Ureter (tissue), 1 donor: ENCODE measurements at regions not wholly inside any gene's neighbourhood (a gene's known extent, or its start where the extent isn't known, plus 50 kb on each side); places are given as distances from the start of the nearest gene placed in this dataset.

Experiments used
- DNase-seq: peaks from one replicate; pipeline ENCODE4 v3.0.0-alpha.2; 2020; ENCODE audit warnings: low spot score
- donor health status: DM: yes; HTN: yes; CAD: no.

DNA sequence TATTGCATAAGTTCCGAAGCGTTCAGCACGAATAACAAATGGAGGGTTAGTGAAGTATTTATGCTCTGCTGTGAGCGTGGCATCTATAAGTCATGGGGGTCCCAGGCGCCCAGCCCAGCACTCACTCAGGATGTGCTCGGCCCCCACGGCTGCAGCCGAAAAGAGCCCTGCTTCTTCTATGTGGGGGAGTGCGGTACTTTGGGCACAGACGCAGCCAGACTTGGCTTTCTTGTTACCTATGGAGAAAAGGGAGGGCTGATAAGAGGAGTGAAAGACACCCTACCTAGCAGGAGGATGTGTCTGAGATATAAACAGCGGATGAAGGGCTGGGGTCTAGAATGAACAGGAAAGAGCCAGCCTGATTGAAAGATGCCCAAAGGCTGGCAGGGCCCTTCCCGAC is 51.4 kb downstream of the MRPL36 start:
- DNase-seq: no peak

DNA sequence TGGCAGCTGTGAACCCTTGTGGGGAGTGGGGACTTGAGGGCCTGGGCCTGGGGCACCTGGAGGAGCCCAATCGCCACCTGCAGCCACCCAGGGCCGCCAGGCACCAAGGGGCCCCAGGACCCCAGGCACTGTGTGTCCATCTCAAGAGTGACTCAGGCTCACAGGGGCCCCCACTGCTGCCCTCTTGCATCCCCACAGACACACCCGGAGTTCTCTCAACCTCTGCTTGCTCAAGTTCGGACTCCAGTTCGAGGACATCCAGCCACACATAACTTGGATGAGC is 51.9 kb downstream of the MRPL36 start:
- no peak for DNase-seq

DNA sequence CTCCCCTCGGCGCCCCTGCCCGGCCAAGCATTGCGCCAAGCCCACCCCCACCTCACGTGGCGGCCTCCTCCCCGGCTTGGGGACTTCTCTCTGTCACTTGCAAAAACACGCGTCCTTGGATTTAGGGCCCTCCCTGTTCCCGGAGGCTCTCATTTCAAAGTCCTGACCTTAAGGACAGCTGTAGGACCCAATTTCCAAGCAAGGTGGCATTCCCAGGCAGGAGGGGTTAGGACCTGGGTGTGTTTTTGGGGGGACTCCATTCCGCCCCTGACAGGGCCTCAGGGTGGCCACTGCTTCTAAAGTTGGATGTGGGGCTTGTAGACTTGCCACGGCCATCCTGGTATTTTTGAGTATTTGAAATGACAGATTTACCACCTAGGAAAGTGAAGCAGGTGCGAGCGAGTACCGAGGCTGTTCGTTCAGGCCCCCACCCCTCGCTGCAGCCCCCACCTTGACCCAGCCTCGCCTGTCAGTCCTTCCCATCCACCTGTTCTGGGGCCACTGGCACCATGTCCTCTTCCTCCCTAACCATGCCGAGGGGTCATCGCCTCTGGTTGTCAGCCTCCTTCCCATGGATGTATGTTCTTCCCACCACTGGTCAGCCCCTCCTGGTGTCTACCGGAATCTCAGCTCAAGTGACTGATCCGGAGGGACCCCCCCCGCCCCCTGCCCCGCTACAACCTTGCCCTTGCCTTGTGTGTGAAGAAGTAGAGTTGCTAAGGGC is 52.4 kb downstream of the MRPL36 start:
- no peak for DNase-seq

DNA sequence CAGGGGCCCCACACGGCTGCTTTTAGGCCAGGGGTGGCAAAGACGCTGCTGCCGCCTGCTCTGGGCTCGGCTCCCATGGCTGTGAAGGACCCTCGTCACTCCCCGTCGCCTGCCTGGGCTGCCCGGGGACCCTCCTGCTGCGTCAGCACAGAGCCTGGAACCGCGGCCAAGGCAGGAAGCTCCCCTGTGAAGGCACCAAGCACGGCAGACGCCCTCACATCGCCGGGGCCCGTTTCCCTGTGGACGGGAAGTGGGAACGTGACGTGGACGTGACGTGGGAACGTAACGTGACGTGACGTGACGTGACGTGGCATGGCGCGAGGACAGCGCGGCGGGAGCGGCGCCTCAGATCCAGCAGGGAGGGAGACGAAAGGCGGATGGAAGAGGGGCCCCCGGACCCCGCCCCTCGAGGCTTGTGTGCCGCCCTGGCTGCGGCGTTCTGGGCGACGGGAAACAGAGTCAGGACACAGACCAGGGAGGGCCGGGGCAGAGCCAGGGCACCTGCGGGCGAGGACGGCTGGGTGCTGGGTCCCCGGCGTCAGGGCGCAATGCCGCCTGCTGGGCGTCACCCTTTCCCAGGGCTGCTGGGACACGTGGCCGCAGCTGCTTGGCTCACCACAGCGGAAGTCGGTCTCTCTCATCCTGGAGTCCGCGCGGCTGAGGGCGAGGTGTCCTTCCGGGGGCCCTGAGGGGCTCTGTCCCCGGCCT is 53.1 kb downstream of the MRPL36 start:
- no peak for DNase-seq

DNA sequence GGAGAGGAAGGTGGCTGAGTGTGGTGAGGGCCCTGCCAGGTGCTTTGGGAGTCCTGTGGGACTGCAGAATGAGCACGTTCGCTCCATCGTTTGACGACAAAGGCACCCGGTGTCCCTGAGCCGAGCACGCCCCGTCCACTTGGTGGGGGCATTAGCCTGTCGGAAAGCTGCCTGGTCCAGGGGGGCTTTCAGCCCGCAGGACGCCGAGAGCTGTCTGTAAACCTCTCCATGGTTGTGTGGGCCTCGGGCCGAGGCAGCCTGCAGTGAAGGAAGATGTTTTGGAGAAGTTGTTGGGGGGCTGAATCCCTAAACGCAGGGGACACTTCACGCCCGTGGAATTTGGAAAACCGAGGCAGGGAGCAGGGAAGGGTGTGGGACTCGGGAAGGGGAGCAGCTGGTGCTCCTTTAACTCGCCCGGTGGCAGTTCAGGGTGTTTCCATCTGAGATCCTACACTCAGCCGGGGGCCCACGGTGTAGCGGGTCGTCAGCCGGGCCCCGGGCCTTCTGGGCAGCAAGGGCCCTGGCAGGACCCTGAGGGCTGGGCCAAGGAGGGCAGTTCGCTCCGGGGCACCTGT is 53.8 kb downstream of the MRPL36 start:
- peak; percentile 34 for DNase-seq

- no peak for DNase-seq
Observed at GRCh38 chr5:1745123-1745795, 54.4 kb downstream of the MRPL36 start.

DNA sequence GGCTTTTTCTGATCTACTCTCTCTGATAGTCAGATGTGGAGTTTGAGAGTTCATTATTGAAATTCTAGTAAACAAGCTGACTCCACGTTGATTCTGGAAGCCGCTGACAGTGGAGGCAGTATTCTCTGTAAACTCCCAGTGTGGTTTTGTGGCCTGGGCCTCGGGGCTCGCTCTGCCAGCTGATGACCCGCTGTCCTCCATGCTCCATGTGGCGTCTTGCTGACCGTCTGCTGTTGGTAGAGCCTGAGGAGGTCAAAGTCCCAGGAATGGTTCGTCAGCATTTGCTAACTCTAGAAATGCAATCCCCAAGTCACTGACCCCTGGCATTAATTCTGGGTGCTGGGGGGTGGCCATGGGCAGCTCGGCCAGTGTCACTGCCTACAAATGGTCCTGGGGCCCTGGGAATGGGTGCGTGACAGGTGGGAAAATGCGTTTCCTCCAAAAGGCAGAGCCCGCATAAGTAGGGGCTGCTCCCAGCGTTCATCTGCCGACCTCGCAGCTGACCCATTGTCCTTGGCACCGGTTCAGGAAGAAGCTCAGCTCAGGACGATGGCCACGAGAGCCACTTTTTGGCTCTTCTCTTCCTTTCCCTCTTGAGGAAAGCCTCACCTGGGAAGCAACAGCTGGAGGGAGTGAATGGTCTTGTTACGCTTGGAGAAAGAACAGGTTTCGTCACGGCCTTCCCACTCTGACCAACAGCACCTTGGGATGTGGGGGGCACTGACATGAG is 55.1 kb downstream of the MRPL36 start:
- peak; percentile 29 for DNase-seq

- no peak for DNase-seq
Observed at GRCh38 chr5:1743769-1744085, 55.9 kb downstream of the MRPL36 start.

DNA sequence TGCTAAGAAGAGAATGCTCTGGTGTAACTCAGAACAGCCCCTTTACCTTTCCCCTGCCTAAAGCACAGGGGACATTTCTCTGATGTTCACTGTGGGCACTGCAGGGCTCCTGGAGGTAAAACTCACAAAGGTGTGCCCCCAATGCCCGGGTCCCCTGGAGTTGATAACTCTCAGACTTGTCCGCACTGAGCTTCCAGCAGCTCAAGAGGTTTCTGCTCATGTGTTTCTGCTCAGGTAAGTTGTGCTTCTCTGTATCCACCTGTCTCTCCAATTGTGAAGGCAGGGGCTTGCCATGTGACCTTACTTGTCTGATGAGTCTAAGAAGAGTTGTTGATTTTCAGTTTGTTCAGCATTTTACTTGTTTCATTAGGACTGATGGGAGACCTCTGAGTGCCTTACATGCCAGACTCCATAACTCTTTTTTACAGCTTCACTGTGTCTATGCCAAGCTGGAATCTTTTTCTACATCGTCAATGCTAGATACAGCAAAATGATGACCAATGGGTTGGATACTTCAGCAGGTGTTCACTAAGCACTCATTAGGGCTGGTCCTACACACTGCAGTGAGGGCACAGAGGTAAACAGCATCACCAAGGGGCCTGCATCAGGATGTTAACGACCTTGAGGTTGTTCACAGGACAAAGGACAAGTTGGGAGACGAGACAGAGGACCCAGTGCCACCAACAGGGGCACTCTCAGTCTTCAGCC is 56.4 kb downstream of the MRPL36 start:
- DNase-seq: peak; percentile 26

DNA sequence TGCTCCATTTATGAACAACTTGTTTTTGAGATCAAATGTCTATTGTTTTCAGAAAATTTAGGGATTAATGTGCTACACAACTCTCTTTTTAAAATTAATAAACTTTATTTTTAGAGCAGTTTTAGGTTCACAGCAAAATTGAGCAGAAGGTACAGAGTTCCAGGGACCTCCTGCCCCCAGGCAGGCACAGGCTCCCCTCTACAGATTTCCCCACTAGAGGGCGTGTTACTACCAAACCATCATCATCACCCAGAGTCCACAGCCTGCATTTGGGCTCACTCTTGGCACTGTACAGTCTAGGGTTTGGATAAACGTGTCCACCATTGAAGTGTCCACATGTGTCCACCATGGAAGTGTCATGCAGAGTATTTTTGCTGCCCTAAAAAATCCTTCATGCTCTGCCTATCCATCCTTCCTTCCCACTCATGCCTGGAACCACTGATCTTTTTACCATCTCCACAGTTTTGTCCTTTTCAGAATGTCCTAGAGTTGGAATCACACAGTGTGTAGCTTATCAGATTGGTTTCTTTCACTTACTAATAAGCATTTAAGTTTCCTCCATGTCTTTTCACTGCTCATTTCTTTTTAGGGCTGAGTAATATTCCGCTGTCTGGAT is 61.7 kb downstream of the MRPL36 start:
- peak; percentile 28 for DNase-seq

DNA sequence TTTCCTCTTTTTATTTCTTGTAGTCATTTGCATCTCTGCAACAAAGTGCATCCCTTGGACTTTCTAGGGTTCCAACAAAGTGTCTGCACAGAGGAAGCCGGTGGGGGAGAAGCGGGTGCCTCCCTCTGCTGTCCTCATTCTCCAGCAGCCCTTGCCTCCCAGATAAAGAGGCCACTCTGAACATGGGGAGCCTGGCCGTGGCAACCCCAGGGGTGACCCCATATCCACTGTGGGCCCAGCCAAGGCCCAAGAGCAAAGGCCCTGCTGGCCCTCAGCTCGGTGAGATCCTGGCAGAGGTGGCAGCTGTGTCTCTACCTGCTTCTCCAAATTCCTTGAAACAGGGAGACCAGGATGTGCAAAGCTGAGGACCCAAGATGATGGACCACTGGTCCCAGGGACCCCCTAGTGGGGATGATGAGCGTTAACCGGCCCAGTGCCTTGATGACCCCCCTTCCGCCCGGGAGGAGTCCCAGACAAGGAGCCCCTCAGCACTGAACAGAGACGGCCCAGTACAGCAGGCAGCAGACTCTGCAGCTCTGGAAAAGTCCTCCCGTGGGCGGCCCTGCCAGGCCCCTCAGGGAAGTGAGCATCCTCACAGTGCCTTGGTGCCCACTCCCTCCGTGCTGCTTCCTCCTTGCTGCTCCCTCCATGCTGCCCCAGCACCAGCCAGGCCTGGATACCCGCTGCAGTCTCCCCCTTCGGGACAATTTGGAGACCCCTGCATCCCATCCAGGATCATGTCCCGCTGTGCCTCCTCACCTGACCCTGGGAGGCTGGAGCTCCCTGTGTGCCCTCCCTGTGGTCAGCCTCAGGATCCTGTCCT is 62.5 kb downstream of the MRPL36 start:
- DNase-seq: peak; percentile 34

DNA sequence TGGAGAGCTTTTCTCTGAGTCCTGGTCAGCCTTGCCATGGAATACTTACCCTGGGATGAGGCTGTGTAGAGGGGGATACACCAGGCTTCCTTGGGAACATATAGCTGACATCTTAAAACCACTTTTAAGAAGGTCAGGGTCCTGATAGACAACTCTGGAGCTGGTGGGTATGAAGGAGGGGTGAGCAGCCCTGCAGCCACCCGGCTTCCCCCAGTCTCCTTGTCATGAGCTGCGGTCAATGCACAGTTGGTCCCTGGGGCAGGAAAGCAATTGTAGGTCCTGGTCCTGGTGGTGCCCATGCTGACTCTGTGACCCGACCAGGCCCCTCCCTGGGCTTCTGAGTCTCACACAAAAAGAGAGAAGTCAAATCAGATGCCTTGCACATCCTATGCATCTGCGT is 63.6 kb downstream of the MRPL36 start:
- DNase-seq: peak; percentile 26

DNA sequence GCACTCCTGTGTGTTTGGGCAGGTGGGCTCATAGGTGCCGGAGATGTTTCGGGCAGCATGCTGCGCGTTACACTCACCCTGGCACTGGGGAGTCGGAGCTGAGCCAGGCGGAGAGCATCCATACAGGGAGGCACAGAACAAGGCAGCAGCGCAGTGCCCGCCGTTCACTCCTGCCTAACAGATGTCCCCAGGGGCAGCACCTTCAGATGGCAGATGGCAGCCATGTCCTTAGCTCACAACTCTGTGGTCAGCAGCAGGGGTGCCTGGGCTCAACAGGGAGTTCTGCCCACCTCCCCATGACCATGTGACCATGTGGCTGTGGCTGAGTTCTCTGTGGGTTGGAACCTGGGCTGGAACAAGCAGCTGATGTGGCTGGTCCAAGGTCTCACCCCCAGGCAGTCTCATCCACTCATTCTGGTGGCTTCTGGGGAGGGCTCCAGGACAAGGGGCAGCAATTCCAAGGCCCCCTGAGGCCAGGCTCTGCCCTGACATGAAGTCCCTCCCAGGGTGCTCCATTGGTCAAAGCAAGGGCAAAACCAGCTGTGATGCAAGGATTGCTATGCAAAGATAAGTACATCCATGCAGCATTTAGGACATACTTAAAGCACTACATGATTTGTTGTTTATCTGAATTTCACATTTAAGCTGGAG is 64.2 kb downstream of the MRPL36 start:
- peak; percentile 37 for DNase-seq

- peak; percentile 35 for DNase-seq
Observed at GRCh38 chr5:1734908-1735289, 64.7 kb downstream of the MRPL36 start.

DNA sequence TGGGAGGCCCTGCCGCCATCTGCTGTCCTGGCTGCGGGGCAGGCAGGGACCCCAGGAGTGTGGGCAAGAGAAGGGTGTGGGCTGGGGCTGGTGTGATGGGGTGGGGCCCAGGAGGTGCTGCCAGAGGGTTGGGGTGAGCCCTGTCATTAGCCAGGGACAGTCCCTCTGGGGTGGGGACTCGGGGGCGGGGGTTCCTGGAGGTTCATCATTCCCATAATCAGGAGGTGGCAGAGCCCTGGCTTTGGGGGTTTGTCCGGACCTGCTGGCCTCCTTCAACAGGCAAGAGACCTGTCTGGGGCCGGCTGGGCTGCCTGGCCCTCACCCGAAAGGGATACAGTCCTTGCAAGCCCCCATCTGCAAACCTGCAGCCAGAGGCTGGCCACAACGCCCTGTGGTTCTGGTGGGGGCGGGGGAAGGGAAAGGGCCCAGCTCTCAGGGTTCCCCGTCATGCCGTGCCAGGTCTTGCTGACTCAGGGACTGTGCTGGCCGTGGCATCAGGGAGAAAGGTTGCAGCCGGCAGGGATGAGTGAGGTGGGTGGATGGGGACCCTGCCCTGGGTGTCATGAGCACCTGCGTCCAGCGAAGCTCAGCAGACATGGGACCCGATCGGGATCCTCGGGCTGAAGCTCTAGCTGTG is 65.2 kb downstream of the MRPL36 start:
- DNase-seq: peak; percentile 39

GRCh38 chr5:1733369-1733768 is 66.3 kb downstream of the MRPL36 start:
- peak; percentile 27 for DNase-seq

DNA sequence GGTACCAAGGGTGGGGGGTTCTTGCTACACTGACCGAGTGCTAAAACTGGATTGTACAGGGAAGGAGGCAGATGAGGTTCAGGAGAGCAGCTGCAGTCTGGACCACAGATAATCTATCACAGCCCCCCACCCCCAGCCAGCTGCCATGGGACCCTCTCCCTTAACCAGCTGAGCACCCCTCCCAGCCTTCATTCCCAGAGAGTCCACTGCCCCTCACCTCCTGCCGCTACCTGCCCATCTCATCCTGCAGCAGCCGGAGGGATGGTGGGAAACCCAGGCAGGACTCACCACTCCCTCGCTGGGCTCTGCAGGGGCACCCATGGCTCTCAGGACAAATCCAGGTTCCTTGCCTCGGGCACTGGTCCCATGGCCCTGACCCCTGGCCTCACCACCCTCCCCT is 66.7 kb downstream of the MRPL36 start:
- DNase-seq: peak; percentile 23

GRCh38 chr5:1732238-1732941 is 67.2 kb downstream of the MRPL36 start:
- DNase-seq: peak; percentile 35

GRCh38 chr5:1731855-1732237 is 67.8 kb downstream of the MRPL36 start:
- DNase-seq: peak; percentile 17
